T-helper 17 cell (primary cell): ENCODE measurements at regions not wholly inside any gene's neighbourhood (a gene's known extent, or its start where the extent isn't known, plus 50 kb on each side); places are given as distances from the start of the nearest gene placed in this dataset.
A peak's percentile ranks its signal among the peaks of the same experiment; 100 is the strongest.

Experiments
- ATAC-seq: fragments of 150-1000 bp; cut with Tn5 transposase; 2 replicates; pipeline ENCODE4 v1.10.0; 2021; ENCODE audit warnings: mild to moderate bottlenecking, moderate library complexity
- DNase-seq, 3 donors: peaks; one replicate each; pipeline versions ENCODE4 v3.0.0 to v3.0.0-alpha.2; 2020 to 2021
- H3K9me3 ChIP-seq: one replicate; pipeline ENCODE4 v1.7.0; 2013; ENCODE audit warnings: low read length, mild to moderate bottlenecking; ENCODE audit not compliant: control insufficient read depth, poor library complexity, severe bottlenecking
- H3K27ac Mint-ChIP-seq: one replicate; pipeline ENCODE4 v1.8.0; 2022; ENCODE audit warnings: mild to moderate bottlenecking, moderate library complexity, mixed read lengths
- H3K27me3 Mint-ChIP-seq: one replicate; pipeline ENCODE4 v1.8.0; 2022; ENCODE audit warnings: mixed read lengths
- H3K36me3 Mint-ChIP-seq: one replicate; pipeline ENCODE4 v1.8.0; 2022; ENCODE audit warnings: low read depth, mixed read lengths
- H3K4me1 Mint-ChIP-seq: one replicate; pipeline ENCODE4 v1.8.0; 2022; ENCODE audit warnings: mild to moderate bottlenecking, mixed read lengths
- H3K4me3 Mint-ChIP-seq: one replicate; pipeline ENCODE4 v1.8.0; 2022; ENCODE audit warnings: mild to moderate bottlenecking, moderate library complexity, mixed read lengths

DNA sequence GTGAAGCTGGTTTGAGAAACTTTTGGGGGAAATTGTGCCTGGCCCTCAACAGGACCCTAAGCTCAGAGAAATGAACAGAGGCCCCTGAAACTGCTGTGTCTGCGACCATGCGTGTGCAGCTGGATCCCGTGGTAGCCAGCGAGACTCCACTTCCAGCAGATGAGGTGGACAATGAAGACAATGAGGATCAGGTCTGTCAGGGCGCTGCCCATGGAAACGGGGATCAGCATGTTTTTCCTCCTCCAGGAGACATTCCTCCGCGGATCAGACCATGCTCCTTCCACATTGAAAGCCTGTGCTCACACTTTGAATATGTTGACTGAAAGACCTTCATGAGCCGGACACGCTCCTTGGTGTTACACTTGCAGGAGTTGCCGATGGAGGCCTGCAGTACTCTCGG lies 1439.8 kb upstream of the ALCAM start:
- H3K27me3 Mint-ChIP-seq = no peaks in the 10 kb centered on the region
- H3K4me1 Mint-ChIP-seq = no peaks in the 10 kb centered on the region
- DNase-seq = no peak
- ATAC-seq = no peak
- no peaks in the 10 kb centered on the region for H3K9me3 ChIP-seq
- H3K27ac Mint-ChIP-seq = no peak overlapping the region
- no peaks in the 10 kb centered on the region for H3K36me3 Mint-ChIP-seq
- no peak overlapping the region for H3K4me3 Mint-ChIP-seq

DNA sequence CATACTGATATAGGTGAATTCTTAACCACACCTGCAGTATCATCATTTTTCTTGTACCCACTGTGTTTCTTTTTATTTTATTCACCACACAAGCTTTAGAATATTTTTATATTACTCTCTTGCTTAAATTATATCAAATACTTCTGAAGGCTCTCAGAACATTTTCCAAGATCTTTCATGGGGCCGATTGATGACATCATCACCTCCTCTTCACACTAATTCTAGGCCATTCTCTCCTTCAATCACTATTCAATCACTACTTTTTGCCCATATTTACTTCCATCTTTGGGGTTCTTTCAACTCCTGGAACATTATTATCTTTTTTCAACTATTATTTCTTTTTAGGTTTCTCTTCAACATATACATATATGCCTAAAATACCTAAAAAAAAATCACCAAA lies 1438.8 kb upstream of the ALCAM start:
- no peaks in the 10 kb centered on the region for H3K4me1 Mint-ChIP-seq
- no peak for ATAC-seq
- no peak overlapping the region for H3K4me3 Mint-ChIP-seq
- no peaks in the 10 kb centered on the region for H3K36me3 Mint-ChIP-seq
- DNase-seq = no peak
- no peaks in the 10 kb centered on the region for H3K27me3 Mint-ChIP-seq
- H3K9me3 ChIP-seq = no peaks in the 10 kb centered on the region
- H3K27ac Mint-ChIP-seq = no peak overlapping the region

DNA sequence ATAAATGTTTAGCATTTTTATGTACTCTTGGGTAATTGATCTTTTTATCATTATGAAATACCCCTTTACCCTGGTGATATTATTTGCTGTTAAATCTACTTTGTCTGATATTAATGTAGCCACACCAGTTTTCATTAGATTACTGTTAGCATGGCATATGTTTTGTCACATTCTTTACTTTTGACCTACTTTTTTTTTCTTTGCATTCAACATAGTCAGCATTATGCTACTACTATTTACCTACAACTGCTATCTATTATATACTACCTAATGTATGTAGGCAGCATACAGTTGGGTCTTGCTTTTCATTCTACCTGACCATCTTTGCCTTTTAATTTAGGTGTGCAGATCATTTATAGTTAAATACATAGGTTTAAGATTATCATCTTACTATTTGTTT lies 1429.6 kb upstream of the ALCAM start:
- Mint-ChIP-seq H3K27me3 (no peaks in the 10 kb centered on the region), H3K4me3 (peak overlapping the region; percentile 2), H3K27ac (no peak overlapping the region), H3K4me1 (no peaks in the 10 kb centered on the region), H3K36me3 (no peaks in the 10 kb centered on the region)
- no peak for ATAC-seq
- no peaks in the 10 kb centered on the region for H3K9me3 ChIP-seq
- DNase-seq = no peak

DNA sequence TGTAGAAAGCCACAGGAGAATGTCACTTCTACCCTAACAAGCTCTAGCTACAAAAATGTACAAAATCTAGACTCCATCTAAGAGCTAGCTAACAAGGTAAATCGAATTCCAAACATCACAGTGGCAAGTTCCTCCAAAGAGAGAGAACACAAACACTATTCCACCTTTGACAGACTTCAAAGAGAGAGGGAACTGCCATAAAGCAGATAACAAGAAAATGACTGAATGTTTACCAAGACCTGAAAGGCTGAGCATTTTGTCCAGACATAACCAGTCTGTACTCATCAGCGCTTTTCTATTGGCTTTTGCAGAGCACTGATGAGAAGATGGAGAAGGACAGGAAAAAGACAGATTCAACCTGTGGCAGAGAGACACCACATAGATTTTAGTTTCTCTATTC lies 1419.6 kb upstream of the ALCAM start:
- H3K36me3 Mint-ChIP-seq = no peaks in the 10 kb centered on the region
- no peaks in the 10 kb centered on the region for H3K27me3 Mint-ChIP-seq
- ATAC-seq (no peak), DNase-seq (no peak)
- H3K9me3 ChIP-seq = no peaks in the 10 kb centered on the region
- H3K4me1 Mint-ChIP-seq = no peaks in the 10 kb centered on the region
- no peak overlapping the region for H3K4me3 Mint-ChIP-seq
- H3K27ac Mint-ChIP-seq = no peak overlapping the region

DNA sequence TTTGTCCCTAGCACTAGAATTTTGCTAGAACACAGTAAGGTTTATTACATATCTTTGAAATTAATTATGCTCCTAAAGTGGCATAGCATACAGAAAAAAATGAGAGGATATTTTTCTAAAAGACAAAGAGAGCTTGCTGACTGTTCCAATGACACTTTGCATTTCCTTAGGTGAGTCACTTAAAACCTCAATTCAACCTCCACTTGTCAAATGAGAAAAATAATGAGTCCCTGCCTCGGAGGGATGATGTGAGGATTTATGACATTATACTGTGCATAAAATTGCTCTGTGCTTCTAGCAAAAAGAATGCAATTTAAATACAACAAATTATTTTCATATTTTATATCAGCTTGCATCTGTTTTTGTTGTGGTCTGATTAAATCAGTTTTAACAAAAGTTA lies 1417.0 kb upstream of the ALCAM start:
- H3K27ac Mint-ChIP-seq = no peak overlapping the region
- no peaks in the 10 kb centered on the region for H3K36me3 Mint-ChIP-seq
- DNase-seq = no peak

DNA sequence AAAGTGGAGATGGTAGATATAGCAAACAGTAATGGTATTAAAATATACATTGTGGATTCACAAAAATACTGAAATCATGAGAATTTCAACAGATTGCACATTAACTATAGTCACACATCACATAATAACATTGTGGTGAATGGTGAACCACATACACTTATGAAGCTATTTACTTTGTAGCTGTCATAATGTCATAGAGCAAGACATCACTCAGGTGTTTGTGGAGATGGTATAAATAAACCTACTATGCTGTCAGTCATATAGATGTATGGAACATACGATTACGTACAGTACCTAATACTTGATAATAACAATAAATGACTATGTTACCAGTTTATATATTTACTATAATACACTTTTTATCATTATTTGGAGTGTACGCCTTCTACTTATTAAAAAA lies 1416.0 kb upstream of the ALCAM start:
- H3K4me1 Mint-ChIP-seq = no peaks in the 10 kb centered on the region
- H3K36me3 Mint-ChIP-seq = no peaks in the 10 kb centered on the region
- DNase-seq (no peak), ATAC-seq (no peak)
- H3K27ac Mint-ChIP-seq = no peak overlapping the region
- H3K4me3 Mint-ChIP-seq = no peak overlapping the region
- H3K9me3 ChIP-seq = no peaks in the 10 kb centered on the region
- H3K27me3 Mint-ChIP-seq = no peaks in the 10 kb centered on the region

More for the DNA sequence above, 1417.0 kb upstream of the ALCAM start:
- H3K9me3 ChIP-seq = no peaks in the 10 kb centered on the region
- no peaks in the 10 kb centered on the region for H3K27me3 Mint-ChIP-seq
- no peak for ATAC-seq
- no peaks in the 10 kb centered on the region for H3K4me1 Mint-ChIP-seq
- H3K4me3 Mint-ChIP-seq = no peak overlapping the region

DNA sequence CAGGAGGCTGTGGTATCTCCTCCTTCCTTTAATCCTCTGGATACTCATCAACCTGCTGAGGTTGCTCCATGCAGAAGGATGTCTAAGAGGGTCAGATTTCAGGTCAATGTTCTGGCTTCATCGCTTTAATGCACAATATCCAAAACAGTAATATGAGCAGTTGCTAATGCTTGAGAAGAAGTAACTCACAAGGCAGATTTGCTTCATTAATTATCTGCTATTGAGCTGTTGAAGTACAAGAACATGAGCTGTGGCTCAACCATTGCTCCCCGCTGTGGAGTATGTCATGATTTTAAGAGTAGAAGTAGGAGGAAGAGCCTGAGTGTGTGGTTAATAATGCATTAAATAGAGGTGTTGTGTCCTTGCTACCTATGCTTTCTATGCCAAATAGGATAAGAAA lies 1412.9 kb upstream of the ALCAM start:
- Mint-ChIP-seq H3K4me1 (no peaks in the 10 kb centered on the region), H3K27ac (no peak overlapping the region), H3K36me3 (no peaks in the 10 kb centered on the region), H3K4me3 (no peak overlapping the region), H3K27me3 (no peaks in the 10 kb centered on the region)
- H3K9me3 ChIP-seq = no peaks in the 10 kb centered on the region
- DNase-seq (no peak), ATAC-seq (no peak)

DNA sequence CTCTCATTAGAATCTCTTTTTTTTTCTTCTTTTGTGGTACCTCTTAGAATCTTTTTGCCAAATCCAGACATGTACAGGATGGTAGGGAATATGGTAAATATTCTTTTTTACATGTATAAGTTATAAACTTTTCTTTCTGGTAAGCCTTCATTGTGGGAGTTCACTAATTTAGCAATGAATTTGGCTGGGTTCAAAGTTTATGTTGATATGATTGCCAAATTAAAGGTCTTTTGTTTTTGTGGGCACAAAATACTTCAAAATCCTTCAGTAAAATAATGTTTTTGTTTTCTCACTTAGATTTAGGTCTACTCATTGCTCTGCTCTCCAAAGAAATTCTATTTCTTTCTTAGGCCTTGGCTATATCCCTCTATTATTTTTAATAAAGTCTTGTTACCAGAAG lies 1405.9 kb upstream of the ALCAM start:
- no peaks in the 10 kb centered on the region for H3K27me3 Mint-ChIP-seq
- no peak for ATAC-seq

DNA sequence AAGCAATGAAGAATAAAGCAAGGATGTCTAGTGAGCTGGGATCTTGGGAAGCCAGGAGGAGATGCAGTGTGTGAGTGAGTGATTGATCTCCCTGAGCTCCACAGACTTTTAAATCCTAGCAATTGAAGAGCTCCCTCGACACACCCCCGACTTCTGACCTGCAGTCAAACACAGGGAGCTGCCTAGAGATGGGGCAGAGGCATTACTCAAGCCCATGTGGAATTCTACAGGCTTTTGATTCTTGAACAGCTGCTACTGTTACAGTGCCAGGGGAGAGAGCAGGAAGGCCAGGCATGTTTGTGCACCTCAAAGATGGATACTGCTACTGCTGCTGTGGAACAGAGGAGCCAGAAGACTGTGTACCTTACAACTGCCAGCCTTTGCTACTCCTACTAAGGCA lies 1403.1 kb upstream of the ALCAM start:
- H3K36me3 Mint-ChIP-seq = no peaks in the 10 kb centered on the region
- no peaks in the 10 kb centered on the region for H3K4me1 Mint-ChIP-seq
- no peaks in the 10 kb centered on the region for H3K9me3 ChIP-seq
- no peak overlapping the region for H3K27ac Mint-ChIP-seq
- H3K4me3 Mint-ChIP-seq = no peak overlapping the region
- no peak for ATAC-seq
- DNase-seq = no peak
- no peaks in the 10 kb centered on the region for H3K27me3 Mint-ChIP-seq

More for the DNA sequence above, 1405.9 kb upstream of the ALCAM start:
- no peak overlapping the region for H3K27ac Mint-ChIP-seq
- no peak for DNase-seq
- H3K4me1 Mint-ChIP-seq = no peaks in the 10 kb centered on the region
- H3K36me3 Mint-ChIP-seq = no peaks in the 10 kb centered on the region
- no peaks in the 10 kb centered on the region for H3K9me3 ChIP-seq
- no peak overlapping the region for H3K4me3 Mint-ChIP-seq

DNA sequence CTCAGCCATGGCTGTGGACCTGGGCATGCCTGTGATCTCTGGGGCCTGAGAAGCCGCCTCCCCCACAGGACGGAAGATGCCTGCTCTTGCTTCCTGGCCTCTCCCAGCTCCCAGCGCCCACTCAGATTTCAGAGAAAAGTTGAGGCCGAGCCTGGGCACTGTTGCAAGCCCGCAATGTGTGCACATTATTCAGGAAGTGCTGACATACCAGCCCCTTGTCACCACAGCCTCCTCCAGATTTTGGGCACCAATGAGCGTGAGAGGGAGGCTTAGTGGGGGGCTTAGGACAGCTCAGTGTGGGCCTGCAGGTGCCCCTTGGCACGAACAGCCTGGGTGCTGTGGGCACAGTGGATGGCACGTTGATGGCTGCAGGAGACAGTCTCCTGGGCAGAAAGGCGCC lies 1400.9 kb upstream of the ALCAM start:
- Mint-ChIP-seq H3K4me3 (no peak overlapping the region), H3K36me3 (no peaks in the 10 kb centered on the region), H3K4me1 (no peaks in the 10 kb centered on the region), H3K27me3 (no peaks in the 10 kb centered on the region), H3K27ac (no peak overlapping the region)
- ATAC-seq = no peak
- no peaks in the 10 kb centered on the region for H3K9me3 ChIP-seq
- no peak for DNase-seq

DNA sequence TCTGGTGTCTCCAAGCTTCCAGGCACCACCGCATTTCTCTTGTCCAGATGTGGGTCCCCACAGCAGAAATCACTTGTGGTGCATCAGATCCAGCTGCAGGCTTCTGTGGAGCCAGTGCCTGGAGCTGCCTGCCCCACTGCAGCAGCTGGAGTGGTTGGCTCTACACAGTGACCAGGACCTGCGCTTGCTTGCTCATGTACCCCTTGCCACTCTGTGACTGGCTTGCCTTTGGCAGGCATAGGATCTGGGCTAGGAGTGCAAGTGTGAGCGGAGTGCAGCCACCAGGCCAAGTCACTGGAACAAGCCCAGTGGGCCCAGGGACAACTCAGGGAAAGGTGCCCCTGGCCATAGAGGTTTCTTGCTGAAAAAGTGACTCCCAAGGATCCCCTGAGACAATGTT lies 1400.0 kb upstream of the ALCAM start:
- Mint-ChIP-seq H3K4me3 (no peak overlapping the region), H3K27me3 (no peaks in the 10 kb centered on the region), H3K36me3 (no peaks in the 10 kb centered on the region), H3K27ac (no peak overlapping the region), H3K4me1 (no peaks in the 10 kb centered on the region)
- ATAC-seq (no peak), DNase-seq (no peak)
- no peaks in the 10 kb centered on the region for H3K9me3 ChIP-seq

DNA sequence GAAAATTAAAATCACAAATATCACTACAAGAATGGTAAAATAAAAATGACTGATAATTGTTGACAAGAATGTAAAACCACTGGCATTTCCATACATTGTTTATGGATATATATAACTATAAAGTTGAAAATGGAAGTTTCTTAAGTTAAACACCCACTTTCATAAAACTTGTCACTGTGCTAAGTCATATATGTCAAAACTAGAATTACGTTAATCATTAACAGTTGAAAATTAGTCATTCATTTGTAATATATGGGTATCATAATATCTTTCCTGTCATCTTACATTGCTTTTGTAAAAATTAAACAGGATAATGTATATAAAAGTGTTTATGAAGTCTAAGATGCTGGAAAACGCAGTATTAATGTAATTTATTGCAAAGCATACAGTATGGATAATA lies 1398.6 kb upstream of the ALCAM start:
- no peaks in the 10 kb centered on the region for H3K9me3 ChIP-seq
- Mint-ChIP-seq H3K4me3 (no peak overlapping the region), H3K27ac (no peak overlapping the region), H3K4me1 (no peaks in the 10 kb centered on the region), H3K27me3 (no peaks in the 10 kb centered on the region), H3K36me3 (no peaks in the 10 kb centered on the region)
- ATAC-seq = no peak
- DNase-seq = no peak

DNA sequence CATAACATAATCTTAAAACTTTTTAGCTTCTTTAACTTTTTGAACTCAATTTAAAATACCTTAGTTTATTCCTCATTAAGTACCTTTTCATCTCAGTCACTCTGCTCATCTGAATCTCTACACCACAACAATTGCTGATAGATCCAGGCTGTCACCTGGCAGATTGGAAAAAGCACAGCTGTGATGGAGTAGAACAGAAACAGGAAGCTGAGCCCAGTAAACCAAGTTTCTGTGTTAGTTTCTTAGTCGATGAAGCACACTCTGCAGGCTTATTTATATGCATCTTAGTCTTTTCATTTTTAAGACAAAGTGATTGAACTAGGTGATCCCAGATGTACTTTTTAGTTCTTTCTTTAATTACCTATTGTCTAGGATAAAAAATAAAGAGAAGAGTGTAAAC lies 1398.0 kb upstream of the ALCAM start:
- H3K27me3 Mint-ChIP-seq = no peaks in the 10 kb centered on the region
- H3K9me3 ChIP-seq = no peaks in the 10 kb centered on the region
- no peak overlapping the region for H3K4me3 Mint-ChIP-seq
- H3K36me3 Mint-ChIP-seq = no peaks in the 10 kb centered on the region
- ATAC-seq = no peak
- no peak overlapping the region for H3K27ac Mint-ChIP-seq
- DNase-seq = no peak
- no peaks in the 10 kb centered on the region for H3K4me1 Mint-ChIP-seq

DNA sequence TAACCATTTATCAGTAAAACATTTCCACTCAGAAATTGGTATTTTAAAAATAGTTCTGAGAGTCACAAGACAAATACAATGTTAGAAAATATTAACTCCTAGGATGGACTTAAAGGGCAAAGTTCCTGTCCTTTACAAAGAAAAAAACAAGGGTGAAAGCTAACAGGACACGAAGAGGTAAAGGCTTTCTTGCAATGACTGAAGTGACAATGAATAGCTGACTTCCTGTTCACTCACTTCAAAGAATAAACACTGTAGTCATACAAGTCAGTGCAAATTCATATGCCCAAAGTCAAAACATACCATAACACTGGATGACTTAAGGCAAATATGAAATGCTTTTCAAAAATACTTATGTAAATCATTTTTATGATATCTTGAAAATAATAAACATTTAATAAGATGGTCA lies 1389.8 kb upstream of the ALCAM start:
- Mint-ChIP-seq H3K27me3 (no peaks in the 10 kb centered on the region), H3K4me3 (no peak overlapping the region), H3K36me3 (no peaks in the 10 kb centered on the region), H3K27ac (no peak overlapping the region), H3K4me1 (no peaks in the 10 kb centered on the region)
- ATAC-seq (no peak), DNase-seq (no peak)
- no peaks in the 10 kb centered on the region for H3K9me3 ChIP-seq

DNA sequence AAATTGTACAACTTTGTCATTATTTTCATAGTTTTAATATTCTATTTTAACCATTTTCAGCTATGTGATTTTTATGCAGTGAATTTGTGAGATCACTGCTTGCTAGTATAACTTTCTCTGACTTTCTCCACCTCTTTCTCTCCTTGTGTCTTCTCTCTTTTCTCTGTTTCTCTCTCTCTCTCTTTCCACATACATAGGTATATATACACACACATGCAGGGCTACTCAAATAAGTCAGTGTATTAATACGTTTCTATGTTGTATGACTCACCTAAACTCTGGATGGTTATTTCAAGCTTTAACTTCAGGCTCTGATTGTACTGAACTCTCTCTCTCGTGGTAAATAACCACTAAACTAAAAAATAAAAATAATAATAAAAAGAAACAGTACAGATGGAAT lies 1389.3 kb upstream of the ALCAM start:
- no peak overlapping the region for H3K27ac Mint-ChIP-seq
- no peaks in the 10 kb centered on the region for H3K9me3 ChIP-seq
- H3K4me3 Mint-ChIP-seq = no peak overlapping the region
- ATAC-seq (no peak), DNase-seq (no peak)
- H3K4me1 Mint-ChIP-seq = no peaks in the 10 kb centered on the region
- H3K27me3 Mint-ChIP-seq = no peaks in the 10 kb centered on the region
- H3K36me3 Mint-ChIP-seq = no peaks in the 10 kb centered on the region
